ENCODE measurements at regions not wholly inside any gene's neighbourhood (a gene's known extent, or its start where the extent isn't known, plus 50 kb on each side); places are given as distances from the start of the nearest gene placed in this dataset.

DNA sequence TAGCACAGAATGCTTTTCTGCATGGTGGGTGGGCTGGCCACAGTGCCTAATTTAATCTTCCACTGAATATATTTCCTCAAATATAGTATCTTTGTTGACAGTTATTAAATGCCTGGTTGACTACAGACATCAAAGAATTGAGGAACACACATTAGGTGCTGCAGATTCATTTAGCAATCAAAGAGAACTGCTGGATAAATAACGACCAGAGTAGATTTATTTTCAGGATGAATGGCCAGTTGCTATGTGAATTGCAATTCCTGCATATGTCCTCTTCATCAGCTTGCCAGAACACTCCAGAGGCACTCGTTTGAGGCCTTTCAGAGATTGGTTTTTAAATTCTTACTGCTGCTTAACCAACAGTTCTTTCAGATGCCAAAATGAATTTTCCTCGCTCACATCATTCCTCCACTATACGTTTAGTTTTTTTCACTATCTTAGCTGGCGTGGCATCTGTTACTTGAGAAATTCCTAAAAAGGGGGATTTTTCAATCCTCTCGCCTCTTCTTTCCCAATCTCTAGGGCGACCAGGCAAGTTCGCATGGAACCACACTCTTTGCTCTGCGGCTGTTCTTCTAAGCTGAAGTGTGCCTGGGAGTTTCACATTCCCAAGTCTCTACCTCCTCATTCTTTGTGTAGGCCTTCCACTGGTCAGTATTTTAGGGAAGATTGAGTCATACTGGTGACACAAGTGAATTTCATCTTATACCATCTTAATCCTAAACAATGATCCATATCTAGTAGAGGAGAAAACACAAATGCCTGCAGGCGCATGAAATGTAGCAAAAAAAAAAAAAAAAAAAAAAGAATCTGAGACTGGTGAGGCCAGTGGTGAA, 237.1 kb upstream of the NMUR2 start (continued):
- TF ChIP-seq, protein P1, sequence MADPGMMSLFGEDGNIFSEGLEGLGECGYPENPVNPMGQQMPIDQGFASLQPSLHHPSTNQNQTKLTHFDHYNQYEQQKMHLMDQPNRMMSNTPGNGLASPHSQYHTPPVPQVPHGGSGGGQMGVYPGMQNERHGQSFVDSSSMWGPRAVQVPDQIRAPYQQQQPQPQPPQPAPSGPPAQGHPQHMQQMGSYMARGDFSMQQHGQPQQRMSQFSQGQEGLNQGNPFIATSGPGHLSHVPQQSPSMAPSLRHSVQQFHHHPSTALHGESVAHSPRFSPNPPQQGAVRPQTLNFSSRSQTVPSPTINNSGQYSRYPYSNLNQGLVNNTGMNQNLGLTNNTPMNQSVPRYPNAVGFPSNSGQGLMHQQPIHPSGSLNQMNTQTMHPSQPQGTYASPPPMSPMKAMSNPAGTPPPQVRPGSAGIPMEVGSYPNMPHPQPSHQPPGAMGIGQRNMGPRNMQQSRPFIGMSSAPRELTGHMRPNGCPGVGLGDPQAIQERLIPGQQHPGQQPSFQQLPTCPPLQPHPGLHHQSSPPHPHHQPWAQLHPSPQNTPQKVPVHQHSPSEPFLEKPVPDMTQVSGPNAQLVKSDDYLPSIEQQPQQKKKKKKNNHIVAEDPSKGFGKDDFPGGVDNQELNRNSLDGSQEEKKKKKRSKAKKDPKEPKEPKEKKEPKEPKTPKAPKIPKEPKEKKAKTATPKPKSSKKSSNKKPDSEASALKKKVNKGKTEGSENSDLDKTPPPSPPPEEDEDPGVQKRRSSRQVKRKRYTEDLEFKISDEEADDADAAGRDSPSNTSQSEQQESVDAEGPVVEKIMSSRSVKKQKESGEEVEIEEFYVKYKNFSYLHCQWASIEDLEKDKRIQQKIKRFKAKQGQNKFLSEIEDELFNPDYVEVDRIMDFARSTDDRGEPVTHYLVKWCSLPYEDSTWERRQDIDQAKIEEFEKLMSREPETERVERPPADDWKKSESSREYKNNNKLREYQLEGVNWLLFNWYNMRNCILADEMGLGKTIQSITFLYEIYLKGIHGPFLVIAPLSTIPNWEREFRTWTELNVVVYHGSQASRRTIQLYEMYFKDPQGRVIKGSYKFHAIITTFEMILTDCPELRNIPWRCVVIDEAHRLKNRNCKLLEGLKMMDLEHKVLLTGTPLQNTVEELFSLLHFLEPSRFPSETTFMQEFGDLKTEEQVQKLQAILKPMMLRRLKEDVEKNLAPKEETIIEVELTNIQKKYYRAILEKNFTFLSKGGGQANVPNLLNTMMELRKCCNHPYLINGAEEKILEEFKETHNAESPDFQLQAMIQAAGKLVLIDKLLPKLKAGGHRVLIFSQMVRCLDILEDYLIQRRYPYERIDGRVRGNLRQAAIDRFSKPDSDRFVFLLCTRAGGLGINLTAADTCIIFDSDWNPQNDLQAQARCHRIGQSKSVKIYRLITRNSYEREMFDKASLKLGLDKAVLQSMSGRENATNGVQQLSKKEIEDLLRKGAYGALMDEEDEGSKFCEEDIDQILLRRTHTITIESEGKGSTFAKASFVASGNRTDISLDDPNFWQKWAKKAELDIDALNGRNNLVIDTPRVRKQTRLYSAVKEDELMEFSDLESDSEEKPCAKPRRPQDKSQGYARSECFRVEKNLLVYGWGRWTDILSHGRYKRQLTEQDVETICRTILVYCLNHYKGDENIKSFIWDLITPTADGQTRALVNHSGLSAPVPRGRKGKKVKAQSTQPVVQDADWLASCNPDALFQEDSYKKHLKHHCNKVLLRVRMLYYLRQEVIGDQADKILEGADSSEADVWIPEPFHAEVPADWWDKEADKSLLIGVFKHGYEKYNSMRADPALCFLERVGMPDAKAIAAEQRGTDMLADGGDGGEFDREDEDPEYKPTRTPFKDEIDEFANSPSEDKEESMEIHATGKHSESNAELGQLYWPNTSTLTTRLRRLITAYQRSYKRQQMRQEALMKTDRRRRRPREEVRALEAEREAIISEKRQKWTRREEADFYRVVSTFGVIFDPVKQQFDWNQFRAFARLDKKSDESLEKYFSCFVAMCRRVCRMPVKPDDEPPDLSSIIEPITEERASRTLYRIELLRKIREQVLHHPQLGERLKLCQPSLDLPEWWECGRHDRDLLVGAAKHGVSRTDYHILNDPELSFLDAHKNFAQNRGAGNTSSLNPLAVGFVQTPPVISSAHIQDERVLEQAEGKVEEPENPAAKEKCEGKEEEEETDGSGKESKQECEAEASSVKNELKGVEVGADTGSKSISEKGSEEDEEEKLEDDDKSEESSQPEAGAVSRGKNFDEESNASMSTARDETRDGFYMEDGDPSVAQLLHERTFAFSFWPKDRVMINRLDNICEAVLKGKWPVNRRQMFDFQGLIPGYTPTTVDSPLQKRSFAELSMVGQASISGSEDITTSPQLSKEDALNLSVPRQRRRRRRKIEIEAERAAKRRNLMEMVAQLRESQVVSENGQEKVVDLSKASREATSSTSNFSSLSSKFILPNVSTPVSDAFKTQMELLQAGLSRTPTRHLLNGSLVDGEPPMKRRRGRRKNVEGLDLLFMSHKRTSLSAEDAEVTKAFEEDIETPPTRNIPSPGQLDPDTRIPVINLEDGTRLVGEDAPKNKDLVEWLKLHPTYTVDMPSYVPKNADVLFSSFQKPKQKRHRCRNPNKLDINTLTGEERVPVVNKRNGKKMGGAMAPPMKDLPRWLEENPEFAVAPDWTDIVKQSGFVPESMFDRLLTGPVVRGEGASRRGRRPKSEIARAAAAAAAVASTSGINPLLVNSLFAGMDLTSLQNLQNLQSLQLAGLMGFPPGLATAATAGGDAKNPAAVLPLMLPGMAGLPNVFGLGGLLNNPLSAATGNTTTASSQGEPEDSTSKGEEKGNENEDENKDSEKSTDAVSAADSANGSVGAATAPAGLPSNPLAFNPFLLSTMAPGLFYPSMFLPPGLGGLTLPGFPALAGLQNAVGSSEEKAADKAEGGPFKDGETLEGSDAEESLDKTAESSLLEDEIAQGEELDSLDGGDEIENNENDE (IDR thresholded peaks at IDR 0.05; ENCODE audit: insufficient replicate concordance, low read length), result no peak
- TF ChIP-seq JUND (IDR thresholded peaks at IDR 0.05; ENCODE audit: low read length), result no peak
- no peak for TF ChIP-seq CBX5 (IDR thresholded peaks at IDR 0.05; ENCODE audit: low read depth, low read length)
- no peak for TF ChIP-seq POU5F1 (IDR thresholded peaks at IDR 0.05; ENCODE audit: low read depth, low read length)
- no peak for TF ChIP-seq SUZ12 (IDR thresholded peaks at IDR 0.05; ENCODE audit: low read length)
- no peak for TF ChIP-seq TBP (IDR thresholded peaks at IDR 0.05; ENCODE audit: low read depth, low read length)
- no peak for TF ChIP-seq HDAC6 (IDR thresholded peaks at IDR 0.05; ENCODE audit: low read depth, low read length)
- no peak for TF ChIP-seq EZH2 (IDR thresholded peaks at IDR 0.05; ENCODE audit: low read depth, low read length, severe bottlenecking)
- no peak for TF ChIP-seq MAFK (IDR thresholded peaks at IDR 0.05; ENCODE audit: low read depth, low read length)
- TF ChIP-seq BCL11A (IDR thresholded peaks at IDR 0.05; ENCODE audit: low read depth in 2 of 2, low read length in 2 of 2), result no peak
- TF ChIP-seq SIX5 (IDR thresholded peaks at IDR 0.05; ENCODE audit: low read depth, low read length), result no peak
